HG03095 (cell line): ENCODE measurements at regions not wholly inside any gene's neighbourhood (a gene's known extent, or its start where the extent isn't known, plus 50 kb on each side); places are given as distances from the start of the nearest gene placed in this dataset.

Source experiments
- ATAC-seq: cut with Tn5 transposase; IDR thresholded peaks from one replicate; pipeline ENCODE4 v1.9.1; 2021; ENCODE audit warnings: moderate library complexity; ENCODE audit not compliant: unreplicated experiment

- no peak for ATAC-seq
These were observed 462.5 kb upstream of the HS6ST1 start for GRCh38 chr2:128781166-128781565.

- no peak for ATAC-seq
These were observed 463.1 kb upstream of the HS6ST1 start for GRCh38 chr2:128781585-128782385.

GRCh38 chr2:128782411-128783192 lies 463.9 kb upstream of the HS6ST1 start:
- no peak for ATAC-seq

- no peak for ATAC-seq
These were observed 464.6 kb upstream of the HS6ST1 start for GRCh38 chr2:128783193-128783671.

- no peak for ATAC-seq
These were observed 465.2 kb upstream of the HS6ST1 start for GRCh38 chr2:128783896-128784295.

- no peak for ATAC-seq
These were observed 466.1 kb upstream of the HS6ST1 start for GRCh38 chr2:128784626-128785306.

GRCh38 chr2:128786316-128786715 lies 467.6 kb upstream of the HS6ST1 start:
- no peak for ATAC-seq

- ATAC-seq = no peak
These were observed 468.2 kb upstream of the HS6ST1 start for GRCh38 chr2:128786741-128787478.

GRCh38 chr2:128787616-128788015 lies 468.9 kb upstream of the HS6ST1 start:
- no peak for ATAC-seq

- no peak for ATAC-seq
These were observed 470.1 kb upstream of the HS6ST1 start for GRCh38 chr2:128788636-128789220.

- ATAC-seq = no peak
These were observed 470.6 kb upstream of the HS6ST1 start for GRCh38 chr2:128789221-128789620.

- no peak for ATAC-seq
These were observed 471.2 kb upstream of the HS6ST1 start for GRCh38 chr2:128789776-128790455.

- no peak for ATAC-seq
These were observed 471.9 kb upstream of the HS6ST1 start for GRCh38 chr2:128790541-128791001.

GRCh38 chr2:128791120-128791984 lies 472.7 kb upstream of the HS6ST1 start:
- ATAC-seq = no peak

GRCh38 chr2:128791985-128792320 lies 473.3 kb upstream of the HS6ST1 start:
- no peak for ATAC-seq

- no peak for ATAC-seq
These were observed 473.9 kb upstream of the HS6ST1 start for GRCh38 chr2:128792476-128793054.

- no peak for ATAC-seq
These were observed 474.7 kb upstream of the HS6ST1 start for GRCh38 chr2:128793404-128793803.

- no peak for ATAC-seq
These were observed 475.6 kb upstream of the HS6ST1 start for GRCh38 chr2:128794285-128794684.

- no peak for ATAC-seq
These were observed 477.7 kb upstream of the HS6ST1 start for GRCh38 chr2:128796321-128796720.
